Neural cell (in vitro differentiated cells): ENCODE measurements at regions not wholly inside any gene's neighbourhood (a gene's known extent, or its start where the extent isn't known, plus 50 kb on each side); places are given as distances from the start of the nearest gene placed in this dataset.

Experiments used
- H2AFZ ChIP-seq: fragments of 200-600, 300-800 bp; sonication (generic), shearing (Covaris generic); 2 replicates; pipeline ENCODE4 v1.6.0; 2014; ENCODE audit warnings: low read depth, mild to moderate bottlenecking, antibody characterized with exemption, low read length, moderate library complexity
- H3F3A ChIP-seq: fragments of 200-600 bp; shearing (Covaris generic); 2 replicates; pipeline ENCODE4 v1.6.1; 2016; ENCODE audit warnings: mild to moderate bottlenecking, moderate library complexity, mixed read lengths, antibody characterized with exemption, low read length; ENCODE audit not compliant: insufficient read depth, poor library complexity, severe bottlenecking
- H3K27ac ChIP-seq: fragments of 200-600, 300-800 bp; sonication (generic), shearing (Covaris generic); 2 replicates; pipeline ENCODE4 v1.5.1; 2014; ENCODE audit warnings: mild to moderate bottlenecking, low read length, moderate library complexity
- H3K27me3 ChIP-seq: fragments of 300-800, 200-600 bp; sonication (generic), shearing (Covaris generic); 2 replicates; pipeline ENCODE4 v1.6.0; 2014; ENCODE audit warnings: mild to moderate bottlenecking, low read depth, low read length, moderate library complexity; ENCODE audit not compliant: insufficient read depth
- H3K36me3 ChIP-seq: fragments of 300-800, 200-600 bp; sonication (generic), shearing (Covaris generic); 2 replicates; pipeline ENCODE4 v1.5.1; 2014; ENCODE audit warnings: mild to moderate bottlenecking, antibody characterized with exemption, low read length, moderate library complexity; ENCODE audit not compliant: insufficient read depth
- H3K4me2 ChIP-seq: fragments of 300-800, 200-600 bp; sonication (generic), shearing (Covaris generic); 2 replicates; pipeline ENCODE4 v1.6.0; 2014; ENCODE audit warnings: mild to moderate bottlenecking, low read length
- H3K4me3 ChIP-seq: fragments of 300-800, 200-600 bp; sonication (generic), shearing (Covaris generic); 2 replicates; pipeline ENCODE4 v1.5.1; 2014; ENCODE audit warnings: mild to moderate bottlenecking, low read length, moderate library complexity
- H3K79me2 ChIP-seq: fragments of 200-600 bp; shearing (Covaris generic); replicated peaks from 2 replicates; pipeline ENCODE4 v1.6.0; 2014; ENCODE audit warnings: mild to moderate bottlenecking, low read length, moderate library complexity; ENCODE audit not compliant: insufficient read depth
- H3K9ac ChIP-seq: fragments of 300-800, 200-600 bp; sonication (generic), shearing (Covaris generic); 2 replicates; pipeline ENCODE4 v1.6.1; 2016; ENCODE audit warnings: mild to moderate bottlenecking, low read length, mixed read lengths
- H3K9me2 ChIP-seq: fragments of 200-600 bp; shearing (Covaris generic); 2 replicates; pipeline ENCODE4 v1.6.1; 2016; ENCODE audit warnings: mild to moderate bottlenecking, low read length, mixed read lengths; ENCODE audit not compliant: insufficient read depth
- H3K9me3 ChIP-seq: fragments of 200-600, 300-800 bp; sonication (generic), shearing (Covaris generic); 2 replicates; pipeline ENCODE4 v1.6.1; 2016; ENCODE audit warnings: mild to moderate bottlenecking, mixed run types, low read length, moderate library complexity, mixed read lengths
- H4K20me1 ChIP-seq: fragments of 200-600 bp; shearing (Covaris generic); 2 replicates; pipeline ENCODE4 v1.6.1; 2016; ENCODE audit warnings: mild to moderate bottlenecking, mixed run types; ENCODE audit not compliant: insufficient read depth
- CTCF ChIP-seq: fragments of 450-650 bp; IDR thresholded peaks from 2 replicates; pipeline ENCODE4 v1.5.1; 2014; ENCODE audit warnings: antibody characterized with exemption, mild to moderate bottlenecking, moderate library complexity; ENCODE audit not compliant: poor library complexity, severe bottlenecking
- EP300 ChIP-seq: fragments of 450-650 bp; conservative IDR thresholded peaks from 2 replicates; pipeline ENCODE4 v1.6.1; 2014; ENCODE audit warnings: antibody characterized with exemption, mild to moderate bottlenecking, moderate library complexity; ENCODE audit not compliant: poor library complexity, severe bottlenecking
- EZH2 ChIP-seq: fragments of 200-600, 300-800 bp; shearing (Covaris generic), sonication (generic); IDR thresholded peaks from 2 replicates; pipeline ENCODE4 v1.6.1; 2014; ENCODE audit warnings: antibody characterized with exemption, low read length, borderline replicate concordance, mild to moderate bottlenecking; ENCODE audit not compliant: insufficient read depth, poor library complexity, severe bottlenecking
- MXI1 ChIP-seq: fragments of 450-650 bp; conservative IDR thresholded peaks from 2 replicates; pipeline ENCODE4 v1.6.1; 2014; ENCODE audit warnings: antibody characterized with exemption, mild to moderate bottlenecking; ENCODE audit not compliant: poor library complexity, severe bottlenecking
- POLR2AphosphoS5 ChIP-seq: IDR thresholded peaks from 2 replicates; pipeline ENCODE4 v1.6.1; 2012
- RAD21 ChIP-seq: fragments of 450-650 bp; conservative IDR thresholded peaks from 2 replicates; pipeline ENCODE4 v1.6.1; 2014; ENCODE audit warnings: antibody characterized with exemption, mild to moderate bottlenecking, moderate library complexity
- SMC3 ChIP-seq: fragments of 450-650 bp; conservative IDR thresholded peaks from 2 replicates; pipeline ENCODE4 v1.6.1; 2014; ENCODE audit warnings: antibody characterized with exemption, mild to moderate bottlenecking, moderate library complexity; ENCODE audit not compliant: poor library complexity
- TAF1 ChIP-seq: IDR thresholded peaks from 2 replicates; pipeline ENCODE4 v1.6.1; 2012; ENCODE audit warnings: low read depth
- TF ChIP-seq, protein P1 (sequence below): IDR thresholded peaks from 2 replicates; pipeline ENCODE4 v1.6.1; 2012; ENCODE audit warnings: borderline replicate concordance

GRCh38 chr7:69088185-69088584 lies 510.1 kb upstream of the AUTS2 start:
- no peak overlapping the region for H2AFZ ChIP-seq
- H3K27ac ChIP-seq, result no peak overlapping the region
- H3K9ac ChIP-seq, result no peak overlapping the region
- H3K27me3 ChIP-seq, result no peaks in the 10 kb centered on the region
- no peak overlapping the region for H3K4me3 ChIP-seq
- no peaks in the 10 kb centered on the region for H4K20me1 ChIP-seq
- no peaks in the 10 kb centered on the region for H3F3A ChIP-seq
- no peak for TF ChIP-seq SMC3
- no peak for TF ChIP-seq EP300
- TF ChIP-seq EZH2, result no peak
- no peak for TF ChIP-seq TAF1
- no peak for TF ChIP-seq MXI1
- no peaks in the 10 kb centered on the region for H3K9me2 ChIP-seq
- H3K9me3 ChIP-seq, result no peaks in the 10 kb centered on the region
- H3K79me2 ChIP-seq, result no peaks in the 10 kb centered on the region
- H3K36me3 ChIP-seq, result no peaks in the 10 kb centered on the region
- no peak overlapping the region for H3K4me2 ChIP-seq

- no peaks in the 10 kb centered on the region for H3K9me2 ChIP-seq
- no peak overlapping the region for H3K4me3 ChIP-seq
- H3K4me2 ChIP-seq, result no peak overlapping the region
- TF ChIP-seq MXI1, result no peak
- TF ChIP-seq, protein P1, sequence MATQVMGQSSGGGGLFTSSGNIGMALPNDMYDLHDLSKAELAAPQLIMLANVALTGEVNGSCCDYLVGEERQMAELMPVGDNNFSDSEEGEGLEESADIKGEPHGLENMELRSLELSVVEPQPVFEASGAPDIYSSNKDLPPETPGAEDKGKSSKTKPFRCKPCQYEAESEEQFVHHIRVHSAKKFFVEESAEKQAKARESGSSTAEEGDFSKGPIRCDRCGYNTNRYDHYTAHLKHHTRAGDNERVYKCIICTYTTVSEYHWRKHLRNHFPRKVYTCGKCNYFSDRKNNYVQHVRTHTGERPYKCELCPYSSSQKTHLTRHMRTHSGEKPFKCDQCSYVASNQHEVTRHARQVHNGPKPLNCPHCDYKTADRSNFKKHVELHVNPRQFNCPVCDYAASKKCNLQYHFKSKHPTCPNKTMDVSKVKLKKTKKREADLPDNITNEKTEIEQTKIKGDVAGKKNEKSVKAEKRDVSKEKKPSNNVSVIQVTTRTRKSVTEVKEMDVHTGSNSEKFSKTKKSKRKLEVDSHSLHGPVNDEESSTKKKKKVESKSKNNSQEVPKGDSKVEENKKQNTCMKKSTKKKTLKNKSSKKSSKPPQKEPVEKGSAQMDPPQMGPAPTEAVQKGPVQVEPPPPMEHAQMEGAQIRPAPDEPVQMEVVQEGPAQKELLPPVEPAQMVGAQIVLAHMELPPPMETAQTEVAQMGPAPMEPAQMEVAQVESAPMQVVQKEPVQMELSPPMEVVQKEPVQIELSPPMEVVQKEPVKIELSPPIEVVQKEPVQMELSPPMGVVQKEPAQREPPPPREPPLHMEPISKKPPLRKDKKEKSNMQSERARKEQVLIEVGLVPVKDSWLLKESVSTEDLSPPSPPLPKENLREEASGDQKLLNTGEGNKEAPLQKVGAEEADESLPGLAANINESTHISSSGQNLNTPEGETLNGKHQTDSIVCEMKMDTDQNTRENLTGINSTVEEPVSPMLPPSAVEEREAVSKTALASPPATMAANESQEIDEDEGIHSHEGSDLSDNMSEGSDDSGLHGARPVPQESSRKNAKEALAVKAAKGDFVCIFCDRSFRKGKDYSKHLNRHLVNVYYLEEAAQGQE, result no peak
- TF ChIP-seq TAF1, result no peak
- no peak for TF ChIP-seq SMC3
- no peak for TF ChIP-seq RAD21
- no peak for TF ChIP-seq CTCF
- no peak for TF ChIP-seq EP300
- no peak for TF ChIP-seq EZH2
- no peak for TF ChIP-seq POLR2AphosphoS5
- H3K27me3 ChIP-seq, result no peaks in the 10 kb centered on the region
- no peak overlapping the region for H3K27ac ChIP-seq
- H3F3A ChIP-seq, result no peaks in the 10 kb centered on the region
- H3K9me3 ChIP-seq, result peaks cover 12% of the 10 kb centered on the region
- no peaks in the 10 kb centered on the region for H3K36me3 ChIP-seq
- no peak overlapping the region for H3K9ac ChIP-seq
- H2AFZ ChIP-seq, result no peak overlapping the region
- no peaks in the 10 kb centered on the region for H3K79me2 ChIP-seq
- no peaks in the 10 kb centered on the region for H4K20me1 ChIP-seq
Measured at GRCh38 chr7:69090936-69091335, 507.3 kb upstream of the AUTS2 start.
